IMR-90 (cell line): ENCODE measurements at regions not wholly inside any gene's neighbourhood (a gene's known extent, or its start where the extent isn't known, plus 50 kb on each side); places are given as distances from the start of the nearest gene placed in this dataset.

Experiments used
- ATAC-seq: fragments of 200-7000 bp; cut with Tn5 transposase; 2 replicates; pipeline ENCODE4 v1.9.1; 2020; ENCODE audit warnings: low read depth, mild to moderate bottlenecking, moderate library complexity
- BruUV-seq: library from RNA; stranded (reverse); fragments of 400-500 nt; replicated peaks from 2 replicates; lab custom pipeline; 2021; lab: Mats Ljungman, UMichigan
- CTCF ChIA-PET: fragments of 300-600 bp; formaldehyde crosslinking; extraction: SDS; loops from one replicate; lab custom pipeline; 2021; ENCODE audit warnings: antibody characterized with exemption; lab: Yijun Ruan, JAX
- POLR2A ChIA-PET: fragments of 300-600 bp; sonication (Branson Sonifier 250); formaldehyde crosslinking; loops from one replicate; lab custom pipeline; 2022; ENCODE audit warnings: antibody characterized with exemption; ENCODE audit not compliant: unreplicated experiment; lab: Charles Lee
- DNase-seq: peaks from one replicate; pipeline ENCODE4 v3.0.0; 2013
- H2AFZ ChIP-seq: replicated peaks from 2 replicates; pipeline ENCODE3; 2013; ENCODE audit warnings: low read length, mild to moderate bottlenecking; ENCODE audit not compliant: poor library complexity
- H2AK5ac ChIP-seq: 2 replicates; pipeline ENCODE4 v1.6.1; 2013; ENCODE audit warnings: low read depth, low read length, inconsistent platforms
- H2AK9ac ChIP-seq: replicated peaks from 2 replicates; pipeline ENCODE3; 2013; ENCODE audit warnings: mild to moderate bottlenecking, low read depth, low read length, moderate library complexity; ENCODE audit not compliant: poor library complexity
- H2BK120ac ChIP-seq: 2 replicates; pipeline ENCODE4 v1.6.1; 2013; ENCODE audit warnings: low read depth, low read length, inconsistent platforms
- H2BK15ac ChIP-seq: 3 replicates; pipeline ENCODE4 v1.6.1; 2013; ENCODE audit warnings: low read depth, low read length, inconsistent platforms
- H2BK20ac ChIP-seq: 2 replicates; pipeline ENCODE4 v1.6.1; 2013; ENCODE audit warnings: low read depth, mild to moderate bottlenecking, inconsistent platforms, low read length, moderate library complexity
- H2BK5ac ChIP-seq: 2 replicates; pipeline ENCODE4 v1.6.1; 2013; ENCODE audit warnings: mild to moderate bottlenecking, low read depth, low read length, inconsistent platforms; ENCODE audit not compliant: poor library complexity, severe bottlenecking
- H3K14ac ChIP-seq: replicated peaks from 2 replicates; pipeline ENCODE4 v1.6.1; 2013; ENCODE audit warnings: low read depth, low read length, inconsistent platforms
- H3K18ac ChIP-seq: 2 replicates; pipeline ENCODE4 v1.6.1; 2013; ENCODE audit warnings: low read depth, low read length, control low read depth
- H3K23ac ChIP-seq: 2 replicates; pipeline ENCODE4 v1.6.1; 2013; ENCODE audit warnings: low read depth, low read length, inconsistent platforms
- H3K27ac ChIP-seq: 2 replicates; pipeline ENCODE4 v1.5.1; 2013; ENCODE audit warnings: mild to moderate bottlenecking, control low read depth, low read length; ENCODE audit not compliant: insufficient read depth
- H3K27me3 ChIP-seq: 2 replicates; pipeline ENCODE4 v1.6.1; 2013; ENCODE audit warnings: low read length; ENCODE audit not compliant: control insufficient read depth, insufficient read depth
- H3K36me3 ChIP-seq: 2 replicates; pipeline ENCODE4 v1.6.1; 2013; ENCODE audit warnings: low read length, mixed read lengths; ENCODE audit not compliant: control insufficient read depth, insufficient read depth
- H3K4ac ChIP-seq: 2 replicates; pipeline ENCODE4 v1.6.1; 2013; ENCODE audit warnings: low read depth, low read length, inconsistent platforms
- H3K4me1 ChIP-seq: 2 replicates; pipeline ENCODE4 v1.6.1; 2013; ENCODE audit warnings: low read length, mixed read lengths; ENCODE audit not compliant: control insufficient read depth, insufficient read depth
- H3K4me2 ChIP-seq: 2 replicates; pipeline ENCODE4 v1.6.1; 2013; ENCODE audit warnings: low read depth, mild to moderate bottlenecking, control low read depth, low read length, moderate library complexity
- H3K4me3 ChIP-seq: 2 replicates; pipeline ENCODE4 v1.5.1; 2013; ENCODE audit warnings: low read depth, mild to moderate bottlenecking, control low read depth, low read length, moderate library complexity; ENCODE audit not compliant: insufficient read depth
- H3K56ac ChIP-seq: 2 replicates; pipeline ENCODE4 v1.6.1; 2013; ENCODE audit warnings: low read length, inconsistent platforms; ENCODE audit not compliant: insufficient read depth; ENCODE audit errors: extremely low read depth
- H3K79me1 ChIP-seq, 2 experiments: 2 replicates each; pipeline ENCODE4 v1.6.1; 2013; ENCODE audit warnings: low read length in 2 of 2, inconsistent platforms in 1 of 2, low read depth in 1 of 2
- H3K9ac ChIP-seq: 2 replicates; pipeline ENCODE4 v1.6.1; 2013; ENCODE audit warnings: low read depth, low read length, control low read depth
- H3K9me1 ChIP-seq: 2 replicates; pipeline ENCODE4 v1.6.1; 2013; ENCODE audit warnings: low read length, inconsistent platforms; ENCODE audit not compliant: insufficient read depth
- H3K9me3 ChIP-seq: 2 replicates; pipeline ENCODE4 v1.6.1; 2013; ENCODE audit warnings: low read length; ENCODE audit not compliant: control insufficient read depth, insufficient read depth
- H4K20me1 ChIP-seq: 2 replicates; pipeline ENCODE4 v1.6.1; 2013; ENCODE audit warnings: low read length, inconsistent platforms; ENCODE audit not compliant: insufficient read depth
- H4K5ac ChIP-seq: 2 replicates; pipeline ENCODE4 v1.6.1; 2013; ENCODE audit warnings: mild to moderate bottlenecking, low read depth, low read length, control low read depth
- H4K8ac ChIP-seq, 2 experiments: 2 replicates each; pipeline ENCODE4 v1.6.1; 2013; ENCODE audit warnings: low read depth in 2 of 2, low read length in 2 of 2, control low read depth in 1 of 2, inconsistent platforms in 1 of 2
- H4K91ac ChIP-seq: 2 replicates; pipeline ENCODE4 v1.6.1; 2013; ENCODE audit warnings: low read depth, low read length, inconsistent platforms; ENCODE audit not compliant: insufficient read depth
- CEBPB ChIP-seq: IDR thresholded peaks from 2 replicates; pipeline ENCODE4 v1.6.1; 2012; ENCODE audit warnings: low read depth, low read length, improper control_type of control experiment
- CHD1 ChIP-seq: IDR thresholded peaks from 2 replicates; pipeline ENCODE4 v1.6.1; 2012; ENCODE audit warnings: low read depth, low read length, improper control_type of control experiment
- ELK1 ChIP-seq: fragments of 150-350 bp; IDR thresholded peaks from 2 replicates; pipeline ENCODE4 v1.6.1; 2016; ENCODE audit warnings: low read depth, mild to moderate bottlenecking, low read length, moderate library complexity, borderline replicate concordance
- FOS ChIP-seq: fragments of 150-350 bp; IDR thresholded peaks from 2 replicates; pipeline ENCODE4 v1.6.1; 2016; ENCODE audit warnings: low read depth, low read length
- MAFK ChIP-seq: IDR thresholded peaks from 2 replicates; pipeline ENCODE4 v1.6.1; 2012; ENCODE audit warnings: low read depth, low read length, improper control_type of control experiment
- MAZ ChIP-seq: IDR thresholded peaks from 2 replicates; pipeline ENCODE4 v1.6.1; 2012; ENCODE audit warnings: low read depth, mild to moderate bottlenecking, low read length, improper control_type of control experiment, moderate library complexity, borderline replicate concordance
- MXI1 ChIP-seq: IDR thresholded peaks from 2 replicates; pipeline ENCODE4 v1.6.1; 2012; ENCODE audit warnings: low read depth, mild to moderate bottlenecking, low read length, moderate library complexity, borderline replicate concordance
- NFE2L2 ChIP-seq: fragments of 150-350 bp; IDR thresholded peaks from 2 replicates; pipeline ENCODE4 v1.6.1; 2016; ENCODE audit warnings: low read depth, mild to moderate bottlenecking, low read length
- POLR2A ChIP-seq: IDR thresholded peaks from 2 replicates; pipeline ENCODE4 v1.6.1; 2012; ENCODE audit warnings: mild to moderate bottlenecking, low read depth, low read length
- RAD21 ChIP-seq: IDR thresholded peaks from 2 replicates; pipeline ENCODE4 v1.6.1; 2012; ENCODE audit warnings: low read length, improper control_type of control experiment
- RCOR1 ChIP-seq: IDR thresholded peaks from 2 replicates; pipeline ENCODE4 v1.6.1; 2012; ENCODE audit warnings: mild to moderate bottlenecking, low read length, improper control_type of control experiment; ENCODE audit not compliant: insufficient replicate concordance
- RFX5 ChIP-seq: IDR thresholded peaks from 2 replicates; pipeline ENCODE4 v1.8.0; 2012; ENCODE audit warnings: low read depth, mild to moderate bottlenecking, low read length, moderate library complexity
- SMC3 ChIP-seq: fragments of 150-350 bp; IDR thresholded peaks from 2 replicates; pipeline ENCODE4 v1.6.1; 2016; ENCODE audit warnings: low read depth, mild to moderate bottlenecking, antibody characterized with exemption, low read length, moderate library complexity
- USF2 ChIP-seq: fragments of 150-350 bp; IDR thresholded peaks from 2 replicates; pipeline ENCODE4 v1.6.1; 2017; ENCODE audit warnings: mild to moderate bottlenecking, antibody characterized with exemption, low read length, low read depth
- WGBS, 2 experiments: methylation state at CpG; one replicate each; pipeline versions ENCODE4 v1.1.5 to v1.1.7; 2013; ENCODE audit warnings: missing lambda C conversion rate in 2 of 2; ENCODE audit not compliant: insufficient read length in 1 of 2; ENCODE audit errors: extremely low coverage in 2 of 2; 5-methylcytosine and 5-hydroxymethylcytosine counted together
- dilution Hi-C: fragments of 300-500 bp; cut with HindIII; formaldehyde crosslinking; loops from one replicate; pipeline ENCODE4 v1.14.3; 2018; ENCODE audit warnings: low sequenced_read_pairs; ENCODE audit not compliant: unreplicated experiment
- in situ Hi-C: fragments of 300-500 bp; cut with MboI; formaldehyde crosslinking; loops from 3 replicates; pipeline ENCODE4 v1.14.3; 2019; ENCODE audit warnings: low sequenced_read_pairs, inconsistent platforms, mixed read lengths
- intact Hi-C: fragments of 100-400 bp; cut with micrococcal nuclease; formaldehyde crosslinking; loops from 2 replicates; pipeline ENCODE4 v1.10.0; 2022

- TF ChIP-seq SMC3: no peak
Measured at GRCh38 chr6:71478834-71479541, 190.4 kb downstream of the OGFRL1 start (continued).

GRCh38 chr6:71480577-71480976 lies 192.0 kb downstream of the OGFRL1 start:
- intact Hi-C loops (no loop called here), dilution Hi-C loops (no loop called here), in situ Hi-C loops (no loop called here)
- peak overlapping the region; percentile 75; the same call in 1 of the 2 replicates for H2BK20ac ChIP-seq
- H2BK5ac ChIP-seq: no peak overlapping the region
- H2AFZ ChIP-seq: no peak overlapping the region
- POLR2A ChIA-PET: no interaction called here
- H3K4me1 ChIP-seq: peaks cover 7% of the 10 kb centered on the region; the same call in 1 of the 2 replicates
- peak overlapping the region; percentile 77; the same call in 1 of the 2 replicates for H3K18ac ChIP-seq
- H3K36me3 ChIP-seq: no peaks in the 10 kb centered on the region
- no CpG with 5 or more reads among the region's 1 CpG for WGBS, 2 experiments
- peak overlapping the region; percentile 92 for H2BK120ac ChIP-seq
- no peak for ATAC-seq
- peak overlapping the region; percentile 69 for H4K91ac ChIP-seq
- no peaks in the 10 kb centered on the region for H4K20me1 ChIP-seq
- peaks cover 0 to 4% of the 10 kb centered on the region in 2 experiments; a peak in 1 of 4 replicates for H3K79me1 ChIP-seq
- CTCF ChIA-PET: interaction anchor here (0.6 kb wide), 1 partner anchor 11 kb away, joined by 3 read pairs; no protein-coding TSS in a partner anchor
- H3K9ac ChIP-seq: no peak overlapping the region
- H3K4me2 ChIP-seq: no peak overlapping the region
- H3K4ac ChIP-seq: peak overlapping the region; percentile 73
- no peak overlapping the region for H3K4me3 ChIP-seq
- H3K9me1 ChIP-seq: peaks cover 9% of the 10 kb centered on the region; the same call in 1 of the 2 replicates
- peak overlapping the region; percentile 54; the same call in 1 of the 2 replicates for H3K23ac ChIP-seq
- no peaks in the 10 kb centered on the region for H3K27me3 ChIP-seq
- H3K9me3 ChIP-seq: no peaks in the 10 kb centered on the region
- H4K5ac ChIP-seq: peak overlapping the region; percentile 68; the same call in 1 of the 2 replicates
- no TSS peak for BruUV-seq
- H3K27ac ChIP-seq: no peak overlapping the region
- no peak overlapping the region for H3K56ac ChIP-seq
- peak overlapping the region; percentile 69; the same call in 1 of the 2 replicates for H2AK5ac ChIP-seq
- peak overlapping the region; percentile 79 for H3K14ac ChIP-seq
- H4K8ac ChIP-seq: peak overlapping the region; percentile 11 to 25; a peak in 2 of 4 replicates
- DNase-seq: no peak
- peak overlapping the region; percentile 91; the same call in 2 of the 3 replicates for H2BK15ac ChIP-seq
- H2AK9ac ChIP-seq: no peak overlapping the region
- TF ChIP-seq USF2: no peak
- no peak for TF ChIP-seq MXI1
- TF ChIP-seq POLR2A: no peak
- TF ChIP-seq RCOR1: no peak
- TF ChIP-seq NFE2L2: no peak
- no peak for TF ChIP-seq MAZ
- no peak for TF ChIP-seq RFX5
- no peak for TF ChIP-seq FOS
- TF ChIP-seq CHD1: no peak
- no peak for TF ChIP-seq RAD21
- no peak for TF ChIP-seq ELK1
- no peak for TF ChIP-seq MAFK
- no peak for TF ChIP-seq CEBPB
